Gastrocnemius medialis (tissue), 4 donors: ENCODE measurements at regions not wholly inside any gene's neighbourhood (a gene's known extent, or its start where the extent isn't known, plus 50 kb on each side); places are given as distances from the start of the nearest gene placed in this dataset.

Experiments used
- ATAC-seq, 2 donors: fragments of 150-250 bp; one replicate each; pipeline ENCODE4 v1.9.1; 2016
- DNase-seq, 2 donors: peaks; one replicate each; pipeline ENCODE4 v3.0.0-alpha.2; 2019
- H3K27ac ChIP-seq, 4 donors: fragments of 200-600 bp; sonication (generic); 1 replicate in 1 of 4; 2 replicates in 3 of 4; pipeline ENCODE4 v1.5.1; 2016 to 2018; ENCODE audit warnings: mild to moderate bottlenecking in 2 of 4, moderate library complexity in 1 of 4
- H3K27me3 ChIP-seq, 3 donors: fragments of 200-600 bp; sonication (generic) in 2 of 3; 1 replicate in 1 of 3; 2 replicates in 2 of 3; pipeline versions ENCODE4 v1.5.1 to v1.6.0; 2016 to 2019; ENCODE audit warnings: mild to moderate bottlenecking in 1 of 3, moderate library complexity in 1 of 3
- H3K36me3 ChIP-seq, 2 donors: fragments of 200-600 bp; sonication (generic) in 1 of 2; one replicate each; pipeline ENCODE4 v1.5.1; 2017 to 2018
- H3K4me1 ChIP-seq, 2 donors: fragments of 200-600 bp; sonication (generic) in 1 of 2; one replicate each; pipeline ENCODE4 v1.5.1; 2016 to 2017; ENCODE audit warnings: mild to moderate bottlenecking in 2 of 2
- H3K4me3 ChIP-seq, 4 donors: fragments of 200-600 bp; sonication (generic) in 3 of 4; 1 replicate in 1 of 4; 2 replicates in 3 of 4; pipeline ENCODE4 v1.5.1; 2016 to 2019; ENCODE audit warnings: mild to moderate bottlenecking in 2 of 4
- H3K9me3 ChIP-seq, 3 donors: fragments of 200-600 bp; sonication (generic) in 2 of 3; 1 replicate in 1 of 3; 2 replicates in 2 of 3; pipeline ENCODE4 v1.5.1; 2016 to 2019
- CTCF ChIP-seq, 5 experiments: fragments of 450-650 bp in 3 of 5; fragments of 200-600 bp in 2 of 5; sonication (generic) in 2 of 5; IDR thresholded peaks in 4 of 5; conservative IDR thresholded peaks in 1 of 5; 1 replicate in 4 of 5; 2 replicates in 1 of 5; pipeline ENCODE4 v1.5.1; 2016 to 2019; ENCODE audit warnings: antibody characterized with exemption in 5 of 5, mild to moderate bottlenecking in 3 of 5, moderate library complexity in 3 of 5
- POLR2A ChIP-seq, 2 donors: fragments of 450-650 bp; IDR thresholded peaks; one replicate each; pipeline ENCODE4 v1.6.1; 2017; ENCODE audit warnings: antibody characterized with exemption in 2 of 2, mild to moderate bottlenecking in 2 of 2, moderate library complexity in 2 of 2
- in situ Hi-C, 4 donors: fragments of 200-750 bp; cut with MboI; loops; one replicate each; pipeline versions ENCODE4 v1.15.0 to v1.8.0; 2017; ENCODE audit warnings: low sequenced_read_pairs in 4 of 4
- intact Hi-C: fragments of 100-400 bp; cut with DNase I; formaldehyde crosslinking; loops from one replicate; pipeline ENCODE4 v1.15.1; 2023; ENCODE audit warnings: low total_unique reads

DNA sequence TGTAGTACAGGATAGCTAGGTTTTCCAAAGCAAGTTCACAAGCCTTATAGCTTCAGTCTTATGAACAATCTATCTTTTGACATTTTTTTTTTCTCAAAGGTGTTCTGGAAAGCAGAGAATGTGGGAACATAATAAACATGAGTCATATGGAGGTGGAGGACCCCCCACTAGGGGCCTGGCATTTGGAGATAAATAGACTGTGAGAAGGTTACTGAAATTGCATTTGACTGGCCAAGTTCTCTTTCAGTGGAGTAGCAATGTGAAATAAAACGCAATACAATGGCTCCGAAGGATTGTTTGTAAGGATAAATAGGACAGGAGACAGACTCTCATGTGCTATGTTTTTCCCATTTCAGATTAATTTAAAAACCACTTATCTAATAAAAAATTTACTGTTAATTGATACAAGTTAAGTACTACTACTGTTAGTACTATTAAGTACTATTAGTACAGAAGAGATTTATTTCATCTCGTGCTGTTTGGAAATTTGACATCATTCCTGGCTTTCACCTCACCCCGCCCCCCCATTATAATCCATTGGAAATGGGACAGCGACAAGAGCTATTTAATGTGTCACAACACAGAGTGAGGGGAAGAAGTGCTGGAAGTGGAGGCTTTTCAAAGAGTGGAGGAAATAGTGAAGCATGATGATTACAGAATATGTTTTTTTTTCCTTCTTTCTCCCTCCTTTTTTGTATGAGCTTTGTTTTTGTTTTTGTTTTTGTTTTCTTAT lies 122.6 kb upstream of the ID4 start:
- Histone ChIP-seq H3K27me3 (no peaks in the 10 kb centered on the region), H3K4me3 (no peak overlapping the region), H3K9me3 (no peaks in the 10 kb centered on the region), H3K27ac (no peak overlapping the region), H3K36me3 (no peaks in the 10 kb centered on the region), H3K4me1 (no peaks in the 10 kb centered on the region)
- in situ Hi-C loops (no loop called here), intact Hi-C loops (no loop called here)
- TF ChIP-seq POLR2A (IDR thresholded peaks at IDR 0.05) (no peak), CTCF (IDR thresholded peaks at IDR 0.05 in 4 of 5, conservative IDR thresholded peaks at IDR 0.05 in 1 of 5) (no peak)
- ATAC-seq (no peak), DNase-seq (no peak)

DNA sequence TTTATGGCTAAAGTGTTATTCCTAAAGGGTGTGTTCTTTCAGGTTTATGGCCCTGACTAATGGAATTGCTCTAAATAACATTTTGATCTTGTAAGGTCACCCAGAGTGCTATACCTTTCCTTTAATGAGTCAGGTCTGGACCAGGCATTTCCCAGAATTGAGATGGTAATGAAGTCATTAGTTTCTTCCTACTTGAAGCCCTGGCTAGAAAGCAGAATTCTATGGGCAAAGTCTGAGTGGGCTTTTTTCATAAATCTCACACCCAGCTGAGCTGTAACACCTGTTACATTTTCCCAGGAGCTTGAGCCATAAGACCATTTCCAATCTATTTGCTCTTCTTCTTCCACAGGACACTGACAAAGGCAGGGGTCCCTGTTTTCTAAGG lies 122.0 kb upstream of the ID4 start:
- in situ Hi-C loops, result no loop called here
- Histone ChIP-seq H3K36me3 (no peaks in the 10 kb centered on the region), H3K4me1 (no peaks in the 10 kb centered on the region), H3K4me3 (no peak overlapping the region), H3K9me3 (no peaks in the 10 kb centered on the region), H3K27ac (no peak overlapping the region), H3K27me3 (no peaks in the 10 kb centered on the region)
- ATAC-seq (no peak), DNase-seq (no peak)
- TF ChIP-seq POLR2A (IDR thresholded peaks at IDR 0.05), result no peak
- no peak for TF ChIP-seq CTCF (IDR thresholded peaks at IDR 0.05 in 4 of 5, conservative IDR thresholded peaks at IDR 0.05 in 1 of 5)
- intact Hi-C loops, result no loop called here

GRCh38 chr6:19719691-19720128 lies 117.5 kb upstream of the ID4 start:
- DNase-seq, result no peak
- in situ Hi-C loops, result no loop called here
- Histone ChIP-seq H3K36me3 (no peaks in the 10 kb centered on the region), H3K9me3 (no peaks in the 10 kb centered on the region), H3K27ac (no peak overlapping the region), H3K27me3 (no peaks in the 10 kb centered on the region), H3K4me3 (no peak overlapping the region), H3K4me1 (no peaks in the 10 kb centered on the region)
- TF ChIP-seq CTCF (IDR thresholded peaks at IDR 0.05 in 4 of 5, conservative IDR thresholded peaks at IDR 0.05 in 1 of 5) (no peak), POLR2A (IDR thresholded peaks at IDR 0.05) (no peak)
- intact Hi-C loops, result no loop called here
- ATAC-seq, result no peak

GRCh38 chr6:19721766-19722377 lies 115.3 kb upstream of the ID4 start:
- H3K9me3 ChIP-seq, result no peaks in the 10 kb centered on the region
- in situ Hi-C loops, result no loop called here
- H3K27me3 ChIP-seq, result no peaks in the 10 kb centered on the region
- H3K36me3 ChIP-seq, result no peaks in the 10 kb centered on the region
- no peak overlapping the region for H3K4me3 ChIP-seq
- H3K4me1 ChIP-seq, result no peaks in the 10 kb centered on the region
- intact Hi-C loops, result no loop called here
- DNase-seq, result no peak
- H3K27ac ChIP-seq, result no peak overlapping the region
- no peak for TF ChIP-seq CTCF (IDR thresholded peaks at IDR 0.05 in 4 of 5, conservative IDR thresholded peaks at IDR 0.05 in 1 of 5)
- TF ChIP-seq POLR2A (IDR thresholded peaks at IDR 0.05), result no peak
- ATAC-seq, result no peak
